NCI-H1417 (cell line): ENCODE measurements at regions not wholly inside any gene's neighbourhood (a gene's known extent, or its start where the extent isn't known, plus 50 kb on each side); places are given as distances from the start of the nearest gene placed in this dataset.

Experiments
- DNase-seq, 3 experiments: peaks; one replicate each; lab custom pipeline; 2025; lab: John Stamatoyannopoulos, UW

GRCh38 chr10:128875030-128875744 lies 591.9 kb upstream of the MGMT start:
- DNase-seq: no peak

DNA sequence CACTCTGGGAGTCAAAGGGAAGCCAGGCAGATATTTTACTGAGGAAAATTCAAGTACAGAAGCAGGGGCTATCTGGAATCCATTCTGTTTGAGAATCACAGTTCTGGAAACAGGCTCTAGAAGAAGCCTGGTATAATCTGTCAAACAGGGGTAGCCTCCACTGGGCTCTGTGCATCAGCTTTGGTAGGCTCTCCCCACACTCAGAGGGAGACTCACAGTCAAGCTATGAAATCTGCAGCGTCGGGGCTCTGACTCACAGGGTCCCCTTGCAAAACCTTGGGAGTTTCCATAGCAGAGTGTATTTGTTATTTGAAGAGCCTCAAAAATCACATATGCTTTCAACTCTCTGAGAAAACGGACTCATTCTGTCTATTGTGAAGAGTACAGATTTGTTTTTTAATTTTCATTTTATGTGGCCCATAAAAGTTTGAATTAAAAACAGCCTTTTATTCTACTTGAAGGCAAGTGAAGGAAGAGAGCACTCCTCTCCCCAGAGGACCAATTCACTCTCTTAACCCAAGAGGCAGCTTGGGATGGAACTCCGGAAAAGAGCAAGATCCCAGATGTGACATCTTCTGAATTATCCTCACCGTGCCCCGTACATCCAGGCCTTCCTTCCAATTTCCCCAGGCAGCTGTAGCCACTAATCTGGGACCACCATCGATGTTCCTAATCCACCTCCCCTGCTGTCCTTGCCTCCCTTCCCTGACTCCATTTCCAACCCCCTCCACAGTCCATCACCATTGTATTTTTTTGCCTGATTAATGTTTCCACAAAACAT lies 590.9 kb upstream of the MGMT start:
- DNase-seq: no peak

DNA sequence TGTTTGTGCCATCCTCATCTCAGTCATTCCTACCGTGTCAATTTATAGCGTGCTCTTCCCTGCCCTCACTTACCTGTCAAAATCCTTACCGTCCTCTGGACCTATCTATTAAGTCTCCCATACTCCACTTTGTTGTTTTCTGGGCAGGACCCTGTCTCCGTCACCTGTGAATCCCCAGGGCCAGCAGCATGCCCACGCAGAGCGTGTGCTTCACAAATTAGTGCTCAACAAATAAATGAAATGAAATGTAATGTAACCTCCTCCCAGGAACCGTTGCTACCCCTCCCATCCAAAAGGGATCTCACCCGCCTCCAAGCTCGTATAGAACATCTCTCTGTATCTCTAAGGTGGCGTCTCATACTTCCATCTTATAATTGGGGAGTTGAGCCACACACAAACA lies 589.9 kb upstream of the MGMT start:
- DNase-seq: no peak

- no peak for DNase-seq
Measured at GRCh38 chr10:128877936-128878335, 589.1 kb upstream of the MGMT start.

GRCh38 chr10:128879030-128879429 lies 588.0 kb upstream of the MGMT start:
- DNase-seq: no peak

DNA sequence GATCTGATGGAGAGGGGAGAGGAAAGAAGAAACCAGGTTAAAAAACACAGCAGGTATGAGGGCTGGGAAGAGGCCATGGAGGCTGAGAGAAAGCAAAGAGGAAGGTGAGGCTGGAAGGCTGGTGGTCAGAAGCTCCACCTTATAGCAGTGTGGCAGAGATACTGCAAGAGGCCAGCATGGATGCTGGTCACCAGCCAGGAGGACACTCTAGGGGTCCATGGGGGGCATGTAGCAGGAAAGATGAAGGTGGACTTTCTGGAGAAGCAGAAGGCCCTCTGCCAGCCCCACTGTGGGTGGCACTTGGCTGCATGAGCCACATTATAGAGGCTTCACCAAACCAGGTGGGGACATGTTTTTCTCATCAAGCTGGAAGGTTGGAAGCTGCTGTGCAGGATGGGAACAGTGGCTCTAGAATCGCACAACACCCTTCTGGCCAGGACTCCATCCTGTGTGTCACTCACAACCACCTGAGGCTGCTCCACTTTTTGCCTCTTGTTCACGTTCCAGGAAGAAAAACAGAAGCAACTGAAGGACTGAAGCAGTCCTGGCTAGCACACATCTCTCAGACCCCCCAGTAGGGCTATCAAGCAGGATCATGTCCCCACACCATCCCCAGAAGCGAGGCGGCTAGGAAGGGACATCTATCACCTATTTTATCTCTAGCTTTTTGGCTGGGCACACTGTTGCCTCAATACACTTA lies 587.5 kb upstream of the MGMT start:
- no peak for DNase-seq

DNA sequence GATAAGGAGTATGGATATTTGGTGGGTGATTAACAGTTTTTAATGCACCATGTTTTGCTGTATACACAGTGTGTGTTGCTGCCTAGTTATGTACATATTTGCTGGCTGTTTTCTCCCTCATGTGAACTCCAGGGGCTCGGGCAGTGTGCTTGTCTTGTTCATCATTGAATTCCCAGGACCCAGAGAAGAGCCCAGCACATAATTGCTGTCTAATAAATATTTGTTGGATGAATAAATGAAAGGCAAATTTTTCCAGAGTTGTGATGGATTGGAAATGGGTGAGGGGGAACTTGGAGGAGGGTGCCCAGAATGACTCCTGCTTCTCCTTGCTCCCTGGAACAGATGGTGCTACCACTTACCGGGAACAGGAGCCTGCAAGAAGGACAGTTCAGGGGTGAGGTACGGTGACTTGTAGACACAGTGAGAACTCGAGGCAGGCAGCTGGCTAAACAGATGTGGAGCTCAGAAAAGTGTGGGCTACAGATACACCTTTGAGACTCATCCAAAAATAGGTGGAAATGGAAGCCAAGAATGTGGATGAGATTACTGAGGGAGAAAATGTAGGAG lies 586.8 kb upstream of the MGMT start:
- DNase-seq: no peak

- no peak for DNase-seq
Measured at GRCh38 chr10:128881086-128881485, 586.0 kb upstream of the MGMT start.

- DNase-seq: no peak
Measured at GRCh38 chr10:128883231-128884032, 583.6 kb upstream of the MGMT start.

GRCh38 chr10:128884033-128884425 lies 583.0 kb upstream of the MGMT start:
- DNase-seq: no peak

DNA sequence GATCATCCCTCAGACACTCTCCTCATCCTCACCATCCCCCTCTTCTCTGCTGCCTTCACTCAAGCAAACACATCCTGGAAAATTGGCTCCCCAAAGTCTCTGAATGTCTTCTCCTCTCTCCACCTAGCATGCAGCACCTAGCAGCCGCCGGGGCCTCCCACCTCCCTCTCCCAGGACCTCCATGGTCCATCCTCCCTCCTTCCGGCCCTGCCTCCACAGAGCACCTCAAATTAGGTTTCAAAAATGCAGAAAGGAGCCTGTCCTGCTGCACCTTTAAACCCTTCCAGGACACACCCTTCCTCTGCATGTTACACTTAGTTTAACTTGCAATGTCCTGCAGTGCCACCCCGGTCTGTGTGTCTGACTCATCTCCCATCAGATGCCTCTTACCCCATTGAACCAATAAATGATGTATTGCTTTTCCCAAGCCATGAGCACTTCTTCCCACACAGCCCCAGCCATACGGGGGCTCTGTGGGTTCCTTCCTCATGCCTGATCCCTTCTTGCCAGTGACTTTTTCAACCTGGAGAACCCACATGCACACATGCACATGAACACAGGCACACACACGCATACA lies 582.5 kb upstream of the MGMT start:
- DNase-seq: no peak

DNA sequence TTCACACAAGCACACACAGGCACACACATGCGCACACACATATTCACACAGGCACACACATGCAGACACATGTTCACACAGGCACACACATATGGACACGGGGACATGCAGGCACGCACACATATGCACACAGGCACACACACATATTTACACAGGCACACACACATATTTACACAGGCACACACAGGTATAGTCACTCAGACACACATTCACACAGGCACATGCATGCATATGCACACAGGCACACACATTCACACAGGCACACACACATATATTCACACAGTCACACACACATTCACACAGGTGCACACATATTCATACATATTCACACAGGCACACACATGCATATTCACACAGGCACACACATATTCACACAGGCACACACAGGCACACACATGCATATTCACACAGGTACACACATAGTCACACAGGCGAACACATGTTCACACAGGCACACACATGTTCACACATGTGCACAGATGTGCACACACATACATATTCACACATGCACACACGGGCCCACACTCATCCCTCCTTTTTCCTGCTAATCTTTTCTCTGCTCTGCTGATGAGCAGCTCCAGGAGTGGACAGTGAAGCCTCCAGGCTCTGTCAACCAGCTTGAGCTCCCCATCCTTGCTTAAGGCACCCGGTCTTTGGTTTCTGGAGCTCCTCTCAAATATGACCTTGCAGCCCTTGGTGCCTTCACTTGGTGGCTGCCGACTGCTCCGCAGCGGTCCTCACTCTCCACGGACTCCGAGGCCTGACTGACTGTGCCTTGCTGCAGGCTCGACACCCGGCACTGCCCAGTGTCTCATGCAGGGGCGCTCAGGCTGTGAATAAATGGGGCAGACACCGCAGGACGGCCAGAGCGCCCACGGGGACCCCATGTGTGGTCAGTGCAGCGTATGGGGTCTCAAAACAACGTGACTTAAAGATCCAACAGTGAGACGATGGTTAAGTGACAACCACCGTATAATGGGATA lies 581.2 kb upstream of the MGMT start:
- no peak for DNase-seq

DNA sequence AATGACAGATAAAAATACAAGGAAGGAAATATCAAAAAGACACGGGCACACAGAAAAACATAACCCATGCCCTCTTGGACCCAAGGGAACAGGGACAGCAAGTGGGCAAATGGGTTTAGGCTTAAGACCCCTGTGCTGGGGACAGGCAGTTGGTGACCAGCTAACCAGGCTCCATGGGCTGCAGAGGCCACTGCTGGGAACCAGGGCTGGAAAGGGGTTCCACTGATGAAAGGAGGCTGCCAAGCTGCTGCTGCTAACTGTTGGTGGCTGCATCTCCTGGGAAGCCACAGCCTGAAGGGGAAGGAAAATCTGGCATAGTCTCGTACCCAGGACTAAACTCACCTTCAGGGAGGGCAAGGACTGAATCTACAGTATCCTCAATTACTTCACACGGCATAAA lies 579.2 kb upstream of the MGMT start:
- DNase-seq: no peak

- no peak for DNase-seq
Measured at GRCh38 chr10:128892005-128892404, 575.0 kb upstream of the MGMT start.

- no peak for DNase-seq
Measured at GRCh38 chr10:128894641-128895040, 572.4 kb upstream of the MGMT start.

DNA sequence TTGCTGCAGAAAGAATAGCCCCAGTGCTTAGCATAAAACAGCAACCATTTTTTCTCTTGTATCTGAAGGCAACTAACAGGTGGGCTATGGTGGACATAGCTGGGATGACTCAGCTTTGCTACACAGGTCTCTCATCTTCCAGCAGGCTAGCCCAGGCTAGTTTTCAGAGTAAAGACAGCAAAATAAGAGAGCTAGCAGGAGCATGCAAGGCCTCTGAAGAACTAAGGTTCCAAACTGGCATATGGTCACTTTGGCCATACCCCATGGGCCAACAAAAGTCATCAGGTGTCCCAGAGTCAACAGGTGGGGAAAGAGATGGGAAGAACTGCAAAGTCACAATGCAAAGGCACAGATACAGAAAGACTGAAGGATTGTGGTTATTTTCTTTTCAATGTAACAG lies 571.6 kb upstream of the MGMT start:
- no peak for DNase-seq

GRCh38 chr10:128896116-128896795 lies 570.8 kb upstream of the MGMT start:
- no peak for DNase-seq

- no peak for DNase-seq
Measured at GRCh38 chr10:128896963-128897362, 570.1 kb upstream of the MGMT start.

DNA sequence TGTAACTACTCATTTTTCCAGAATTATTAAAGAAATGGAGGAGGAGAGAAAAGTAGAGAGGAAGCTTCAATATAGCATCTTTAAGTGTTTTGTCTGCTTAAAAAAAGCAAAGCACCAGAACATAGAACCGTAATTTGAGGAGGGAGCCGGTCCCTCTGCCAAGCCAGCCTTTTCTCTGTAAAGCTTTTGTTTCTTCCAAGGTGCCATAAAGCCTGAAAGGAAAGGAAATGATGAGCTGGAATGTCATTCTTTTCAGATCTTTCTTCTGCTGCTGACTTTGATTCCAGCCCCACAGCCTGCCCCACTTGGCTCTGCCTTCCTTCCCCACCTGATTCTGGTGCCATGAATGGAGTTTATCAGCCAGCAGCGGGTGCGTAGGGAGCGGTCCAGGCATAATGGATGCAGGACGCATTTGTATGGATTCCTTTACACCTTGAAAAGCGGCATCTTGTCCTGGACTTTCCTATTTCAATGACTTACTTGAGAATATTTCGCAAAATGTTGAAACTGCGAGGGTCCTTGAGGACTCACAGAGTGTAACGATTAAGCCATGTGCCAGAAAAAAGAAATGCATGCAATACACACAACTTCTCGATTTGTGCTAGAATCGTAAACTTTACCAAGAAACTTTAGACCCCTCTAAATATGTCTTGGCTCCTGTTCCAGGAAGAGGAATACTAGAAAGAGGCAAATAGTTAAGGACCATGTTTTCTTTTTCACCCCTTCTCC lies 569.5 kb upstream of the MGMT start:
- no peak for DNase-seq
